ENCODE measurements at regions not wholly inside any gene's neighbourhood (a gene's known extent, or its start where the extent isn't known, plus 50 kb on each side); places are given as distances from the start of the nearest gene placed in this dataset.

- peak; percentile 85 for TF ChIP-seq ZNF77 (CRISPR knock-in tag; IDR thresholded peaks at IDR 0.05)
- peak; percentile 98 for TF ChIP-seq ZFP1 (CRISPR knock-in tag; IDR thresholded peaks at IDR 0.05)
- TF ChIP-seq TRIM24 (IDR thresholded peaks at IDR 0.05): peak; percentile 95 to 96
- TF ChIP-seq GTF2A2 (tag; IDR thresholded peaks at IDR 0.05): peak; percentile 97
- no peak for TF ChIP-seq GTF2B (IDR thresholded peaks at IDR 0.05; ENCODE audit: extremely low read depth, insufficient read length)
- no peak for TF ChIP-seq TCF7L2 (IDR thresholded peaks at IDR 0.05; ENCODE audit: low read depth, low read length)
- peak; percentile 78; the same call in 1 of the 2 replicates for TF ChIP-seq HOXB6 (CRISPR knock-in tag; IDR thresholded peaks at IDR 0.05; ENCODE audit: borderline replicate concordance)
- peak; percentile 95 for TF ChIP-seq TEAD4 (IDR thresholded peaks at IDR 0.05; ENCODE audit: low read length)
- no peak for TF ChIP-seq TEAD4 (CRISPR knock-in tag; IDR thresholded peaks at IDR 0.05; ENCODE audit: borderline replicate concordance)
- peak; percentile 92 for TF ChIP-seq MTA2 (IDR thresholded peaks at IDR 0.05; ENCODE audit: low read depth)
- peak; percentile 100 for TF ChIP-seq SMAD4 (CRISPR knock-in tag; conservative IDR thresholded peaks at IDR 0.05)
- TF ChIP-seq RBM25 (IDR thresholded peaks at IDR 0.05; ENCODE audit: low read depth, low read length, severe bottlenecking): peak; percentile 2
- TF ChIP-seq CHD2 (IDR thresholded peaks at IDR 0.05; ENCODE audit: low read depth, low read length): no peak
- TF ChIP-seq CHAMP1 (IDR thresholded peaks at IDR 0.05): peak; percentile 96
- TF ChIP-seq POLR3G (IDR thresholded peaks at IDR 0.05; ENCODE audit: extremely low read depth, insufficient read length, insufficient replicate concordance): no peak
- peak; percentile 55; the same call in 1 of the 2 replicates for TF ChIP-seq ETV5 (CRISPR knock-in tag; IDR thresholded peaks at IDR 0.05; ENCODE audit: low read depth)
- TF ChIP-seq STAT5B (CRISPR knock-in tag; IDR thresholded peaks at IDR 0.05): peak; percentile 96
- TF ChIP-seq PCBP2 (IDR thresholded peaks at IDR 0.05; ENCODE audit: low read depth, low read length, poor library complexity, severe bottlenecking): no peak
- peak; percentile 30; the same call in 1 of the 2 replicates for TF ChIP-seq HMBOX1 (IDR thresholded peaks at IDR 0.05)
- TF ChIP-seq NR2C2 (CRISPR knock-in tag; IDR thresholded peaks at IDR 0.05): no peak
- peak; percentile 66 for TF ChIP-seq NR2C2 (tag; IDR thresholded peaks at IDR 0.05)
- TF ChIP-seq BCOR (IDR thresholded peaks at IDR 0.05): 0 out of 2 replicates have a peak, but pooled peaks have one; percentile 25
- TF ChIP-seq JUN (IDR thresholded peaks at IDR 0.05; ENCODE audit: borderline replicate concordance, low read depth, low read length): no peak
- 0 out of 2 replicates have a peak, but pooled peaks have one; percentile 31 for TF ChIP-seq JUN (CRISPR knock-in tag; IDR thresholded peaks at IDR 0.05; ENCODE audit: borderline replicate concordance)
- TF ChIP-seq KLF13 (tag; IDR thresholded peaks at IDR 0.05; ENCODE audit: borderline replicate concordance, low read depth): peak; percentile 97
- TF ChIP-seq STAT5A (IDR thresholded peaks at IDR 0.05; ENCODE audit: borderline replicate concordance, low read length): peak; percentile 97
Observed at GRCh38 chr11:97963528-97964331, 1057.0 kb upstream of the CNTN5 start (continued).

Data from K562 (cell line).